T47D (cell line): ENCODE measurements at regions not wholly inside any gene's neighbourhood (a gene's known extent, or its start where the extent isn't known, plus 50 kb on each side); places are given as distances from the start of the nearest gene placed in this dataset.

Experiments used
- DNase-seq, 2 experiments: peaks; one replicate each; pipeline versions ENCODE4 v3.0.0 to v3.0.0-alpha.2; 2011 to 2012; ENCODE audit warnings: low read depth in 1 of 2, low spot score in 1 of 2
- JUND ChIP-seq: IDR thresholded peaks from 2 replicates; pipeline ENCODE4 v1.6.1; 2012; ENCODE audit warnings: low read depth
- in situ Hi-C: cut with HindIII; loops from 2 replicates; pipeline ENCODE4 v1.10.0; 2016; ENCODE audit warnings: low sequenced_read_pairs, low pct_unique_long_range_greater_than_20kb

DNA sequence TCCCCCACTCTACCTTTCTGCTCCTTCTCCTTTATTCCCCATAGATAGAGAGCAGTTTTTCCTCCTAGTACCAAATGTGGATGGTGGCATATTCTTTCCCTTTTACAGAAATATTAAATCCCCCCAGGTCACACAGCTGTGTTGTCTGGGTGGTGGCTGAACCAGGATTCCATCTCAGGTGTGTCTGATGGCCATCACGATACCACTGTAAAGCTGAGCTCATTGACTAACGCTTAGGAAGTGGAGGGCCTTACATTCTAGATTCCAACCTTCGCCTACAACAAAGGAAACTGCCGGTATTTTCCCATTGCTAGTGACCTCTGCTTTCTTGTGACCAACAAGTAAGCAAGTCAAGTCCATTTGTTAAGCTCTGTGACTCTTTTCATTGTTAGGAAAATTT, 131.9 kb upstream of the KLF4 start:
- in situ Hi-C loops: no loop called here
- DNase-seq: no peak
- TF ChIP-seq JUND: no peak

DNA sequence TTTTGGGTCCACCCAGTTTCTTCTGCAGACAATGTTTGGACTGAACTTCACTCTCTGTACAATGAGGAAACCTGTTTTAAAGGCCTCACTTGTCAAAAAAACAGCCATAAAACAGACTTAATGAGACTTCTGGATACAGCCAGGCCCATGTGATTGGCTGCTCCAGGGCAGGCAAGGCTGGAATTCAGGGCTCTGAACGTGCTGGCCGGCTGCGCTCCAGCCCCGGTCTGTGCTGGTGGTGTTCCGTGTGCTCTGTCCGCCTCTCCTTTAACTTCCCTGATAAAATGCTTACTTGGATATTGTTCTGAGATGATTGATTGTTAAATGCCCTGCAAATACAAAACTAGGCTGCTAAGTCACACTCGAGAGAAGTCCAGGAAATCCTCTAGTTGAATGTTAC, 131.2 kb upstream of the KLF4 start:
- DNase-seq: no peak
- in situ Hi-C loops: no loop called here
- no peak for TF ChIP-seq JUND

DNA sequence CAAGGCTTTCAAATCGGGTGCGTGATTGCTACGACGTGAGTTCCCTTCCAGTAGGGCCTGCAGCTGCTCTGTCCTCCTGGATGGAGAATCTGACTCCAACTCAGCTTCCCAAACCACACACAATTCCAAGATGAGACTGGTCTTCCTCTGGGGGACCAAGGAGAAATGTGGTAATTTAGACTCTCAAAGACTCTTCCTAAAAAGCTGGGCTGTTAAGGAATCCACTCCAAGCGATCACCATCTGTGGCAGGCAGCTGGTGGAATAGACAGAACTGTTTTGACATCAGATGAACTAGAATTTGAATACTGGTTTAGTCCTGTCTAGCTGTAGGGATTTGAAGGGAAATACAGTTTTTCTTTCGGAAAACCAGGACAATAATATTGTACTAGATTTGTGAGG, 130.7 kb upstream of the KLF4 start:
- no peak for DNase-seq
- TF ChIP-seq JUND: no peak
- in situ Hi-C loops: no loop called here

DNA sequence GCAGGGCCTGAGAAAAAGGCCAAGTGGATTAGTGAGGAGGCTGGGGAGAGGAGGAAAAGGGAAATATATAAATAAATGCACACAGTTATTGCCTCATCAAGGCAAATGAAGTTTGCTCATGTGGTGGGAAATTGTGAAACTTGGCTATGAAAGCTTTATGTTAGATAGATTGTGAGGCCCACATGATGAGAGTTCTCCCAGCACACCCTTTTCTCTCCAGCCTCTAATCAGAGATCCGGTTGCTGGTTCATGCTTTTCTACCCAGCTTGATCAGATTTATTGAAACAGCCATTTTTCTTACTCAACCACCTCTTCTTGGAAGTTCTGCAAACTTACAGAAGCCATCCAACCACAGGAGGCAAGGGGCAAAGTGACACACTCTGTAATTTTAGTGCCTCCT, 125.8 kb upstream of the KLF4 start:
- TF ChIP-seq JUND: no peak
- DNase-seq: no peak
- in situ Hi-C loops: no loop called here

GRCh38 chr9:107614765-107615164, 125.2 kb upstream of the KLF4 start:
- TF ChIP-seq JUND: no peak
- in situ Hi-C loops: no loop called here
- DNase-seq: peak in 1 of 2 experiments; percentile 22

- DNase-seq: no peak
- in situ Hi-C loops: no loop called here
- TF ChIP-seq JUND: no peak
These were observed 123.8 kb upstream of the KLF4 start for GRCh38 chr9:107613321-107613720.

- no peak for TF ChIP-seq JUND
- DNase-seq: no peak
- in situ Hi-C loops: no loop called here
These were observed 122.6 kb upstream of the KLF4 start for GRCh38 chr9:107612136-107612535.

DNA sequence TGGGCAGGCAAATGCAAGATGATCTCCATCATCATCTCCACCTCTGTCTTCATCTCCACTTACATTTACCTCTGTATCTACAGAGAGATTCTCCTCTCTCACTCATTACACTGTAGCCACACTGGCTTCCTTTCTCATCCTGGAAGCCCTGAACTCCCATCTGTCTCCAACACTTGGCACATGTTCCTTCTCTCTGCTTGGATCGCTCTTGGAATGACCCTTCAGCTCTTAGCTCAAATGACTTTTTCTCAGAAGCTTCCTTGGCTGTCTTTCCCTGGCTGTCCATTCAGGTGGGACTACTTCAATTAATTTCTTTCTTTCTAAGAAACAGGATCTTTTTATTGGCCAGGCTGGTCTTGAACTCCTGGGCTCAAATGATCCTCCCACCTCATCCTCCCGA, 120.0 kb upstream of the KLF4 start:
- TF ChIP-seq JUND: no peak
- in situ Hi-C loops: no loop called here

GRCh38 chr9:107606149-107606790, 116.7 kb upstream of the KLF4 start:
- no peak for TF ChIP-seq JUND
- in situ Hi-C loops: no loop called here
- no peak for DNase-seq

More for the DNA sequence above, 120.0 kb upstream of the KLF4 start:
- no peak for DNase-seq

DNA sequence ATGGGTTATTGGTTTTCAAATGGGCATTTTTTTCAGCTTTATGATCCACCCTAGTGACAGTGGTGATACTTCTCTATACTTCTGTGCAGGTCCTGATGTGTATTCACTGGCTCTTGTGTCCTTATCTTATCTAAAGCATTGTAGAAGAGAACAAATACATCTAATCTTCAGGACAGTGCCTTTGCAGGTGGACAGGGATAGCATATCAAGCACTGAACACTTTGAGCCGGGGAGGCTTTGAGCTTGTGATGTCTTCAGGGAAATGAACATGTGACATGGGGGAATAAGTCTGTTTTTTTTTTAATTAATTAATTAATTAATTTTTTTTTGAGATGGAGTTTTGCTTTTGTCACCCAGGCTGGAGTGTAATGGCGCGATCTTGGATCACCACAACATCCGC, 115.5 kb upstream of the KLF4 start:
- in situ Hi-C loops: no loop called here
- DNase-seq: no peak
- no peak for TF ChIP-seq JUND

DNA sequence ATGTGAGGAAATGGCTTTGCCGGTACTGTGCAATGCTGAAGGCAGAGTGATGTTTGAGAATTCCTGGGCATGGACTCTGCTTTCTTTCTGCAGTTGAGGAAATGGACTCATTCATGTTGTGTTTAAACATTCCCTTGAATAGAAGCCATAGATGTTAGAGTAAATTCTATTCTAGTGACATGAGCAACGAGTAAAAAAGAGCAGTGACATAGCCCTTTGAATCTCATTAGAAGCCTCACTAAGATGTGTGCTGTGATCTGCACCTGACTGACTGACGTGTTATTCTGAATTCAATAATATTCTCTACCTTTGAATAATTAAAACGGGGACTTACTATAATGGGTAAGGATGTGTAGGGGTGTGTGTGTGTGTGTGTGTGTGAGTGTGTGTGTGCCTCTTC, 113.7 kb upstream of the KLF4 start:
- no peak for DNase-seq
- in situ Hi-C loops: no loop called here
- TF ChIP-seq JUND: no peak

DNA sequence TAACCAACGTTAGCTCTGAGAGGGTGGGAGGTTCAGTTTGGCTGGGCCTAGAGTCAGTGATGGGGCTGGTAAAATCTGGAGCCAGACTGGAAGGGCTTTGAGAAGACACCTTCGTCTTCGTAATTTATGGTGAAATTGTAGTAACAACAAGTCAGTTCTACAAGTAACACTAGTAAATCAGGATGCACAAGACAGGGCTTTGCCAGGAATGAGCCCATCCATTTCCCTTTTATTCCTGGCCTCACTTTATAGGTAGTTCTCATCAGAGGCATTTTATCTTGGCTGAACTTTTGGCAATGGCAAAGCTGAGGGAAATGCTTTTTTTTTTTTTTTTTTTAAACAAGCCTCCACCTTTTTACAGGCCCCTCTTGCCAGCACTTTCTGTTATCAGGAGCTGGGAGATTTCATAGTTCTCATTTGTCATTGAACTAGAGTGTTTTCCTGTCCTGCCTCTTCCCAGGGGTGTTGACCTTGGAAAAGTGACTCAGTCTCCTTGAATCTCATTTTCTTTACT, 110.5 kb upstream of the KLF4 start:
- TF ChIP-seq JUND: no peak
- no peak for DNase-seq
- in situ Hi-C loops: no loop called here

DNA sequence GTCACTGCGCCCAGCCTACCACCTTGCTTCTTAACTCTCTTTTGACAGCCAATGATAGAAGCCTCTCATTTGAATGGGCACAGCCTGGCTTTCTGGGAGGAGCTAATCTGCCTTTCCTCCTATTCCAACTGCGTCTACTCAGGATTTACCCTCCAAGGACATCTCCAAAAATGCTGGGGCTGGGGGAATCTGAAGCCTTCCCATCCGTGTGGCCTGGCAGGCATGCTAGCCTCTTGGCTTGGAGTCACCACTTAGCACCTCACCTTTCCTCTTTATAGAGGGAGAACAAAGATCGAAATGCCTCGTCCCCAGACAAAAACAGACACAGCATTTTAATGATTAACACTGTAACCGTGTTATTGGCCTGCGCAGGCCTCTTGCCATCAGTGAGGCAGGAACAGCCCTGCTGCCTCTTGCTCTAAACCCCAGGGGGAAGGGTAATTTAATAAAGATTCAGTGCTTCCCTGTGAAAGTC, 108.2 kb upstream of the KLF4 start:
- no peak for DNase-seq
- in situ Hi-C loops: no loop called here
- no peak for TF ChIP-seq JUND

GRCh38 chr9:107594908-107595530, 105.5 kb upstream of the KLF4 start:
- in situ Hi-C loops: no loop called here
- no peak for TF ChIP-seq JUND
- no peak for DNase-seq
